Heart left ventricle (tissue), 16 donors: ENCODE measurements at regions not wholly inside any gene's neighbourhood (a gene's known extent, or its start where the extent isn't known, plus 50 kb on each side); places are given as distances from the start of the nearest gene placed in this dataset.

Experiments used
- ATAC-seq, 4 donors: fragments of 200-7000 bp; cut with Tn5 transposase; one replicate each; pipeline ENCODE4 v1.9.1; 2020 to 2022; ENCODE audit warnings: moderate library complexity in 4 of 4, mild to moderate bottlenecking in 3 of 4, moderate number of reproducible peaks in 1 of 4
- DNase-seq, 5 donors: peaks; one replicate each; pipeline ENCODE4 v3.0.0-alpha.2; 2020
- H3K27ac ChIP-seq, 12 donors: fragments of 200-600 bp; sonication (generic) in 4 of 12; one replicate each; pipeline versions ENCODE4 v1.5.0 to v1.8.0; 2016 to 2022; ENCODE audit warnings: mild to moderate bottlenecking in 2 of 12
- H3K27me3 ChIP-seq, 9 donors: fragments of 200-600 bp; sonication (generic) in 2 of 9; one replicate each; pipeline versions ENCODE4 v1.5.1 to v1.8.0; 2016 to 2022; ENCODE audit warnings: mild to moderate bottlenecking in 3 of 9
- H3K36me3 ChIP-seq, 9 donors: fragments of 200-600 bp; sonication (generic) in 2 of 9; one replicate each; pipeline versions ENCODE4 v1.5.0 to v1.8.0; 2018 to 2022; ENCODE audit warnings: mild to moderate bottlenecking in 2 of 9
- H3K4me1 ChIP-seq, 12 donors: fragments of 200-600 bp; sonication (generic) in 4 of 12; one replicate each; pipeline versions ENCODE4 v1.5.0 to v1.8.0; 2016 to 2022; ENCODE audit warnings: mild to moderate bottlenecking in 3 of 12
- H3K4me3 ChIP-seq, 12 donors: fragments of 200-600 bp; sonication (generic) in 4 of 12; one replicate each; pipeline versions ENCODE4 v1.5.0 to v1.8.0; 2017 to 2022; ENCODE audit warnings: mild to moderate bottlenecking in 9 of 12, moderate library complexity in 4 of 12
- H3K9me3 ChIP-seq, 12 donors: fragments of 200-600 bp; sonication (generic) in 4 of 12; one replicate each; pipeline versions ENCODE4 v1.5.0 to v1.8.0; 2016 to 2022; ENCODE audit warnings: mild to moderate bottlenecking in 1 of 12
- POLR2A ChIP-seq, 2 donors: fragments of 450-650 bp; IDR thresholded peaks; one replicate each; pipeline ENCODE4 v1.6.1; 2017; ENCODE audit warnings: antibody characterized with exemption in 2 of 2, mild to moderate bottlenecking in 2 of 2, moderate library complexity in 2 of 2
- WGBS, 4 donors: extraction: QIAGEN DNeasy Blood & Tissue Kit in 2 of 4; methylation state at CpG; one replicate each; pipeline versions ENCODE4 v1.1.5 to v1.1.7; 2013 to 2018; 5-methylcytosine and 5-hydroxymethylcytosine counted together
- intact Hi-C, 10 donors: fragments of 100-400 bp; cut with DNase I; formaldehyde crosslinking; loops; one replicate each; pipeline versions ENCODE4 v1.11.1 to v1.14.2; 2022
- TF ChIP-seq, protein P1 (sequence below), 12 donors: fragments of 200-600 bp; sonication (generic) in 4 of 12; IDR thresholded peaks; one replicate each; pipeline versions ENCODE4 v1.5.0 to v1.8.0; 2018 to 2022; ENCODE audit warnings: antibody characterized with exemption in 12 of 12, mild to moderate bottlenecking in 5 of 12
- donor health status: ischemic (EF 13 %, LVEDD 7.1; RV severe dilation, severe dysfunction).
- donor health status: healthy with polysubstance abuse.
- donor health status: DM: no; HTN: yes; CAD: no.
- donor health status: DM: no; HTN: no; CAD: no.
- donor health status: ischemic (EF 25% LVEDD 6.9; RV normal size, moderate dysfunction).
- donor health status: ischemic (EF 25% LVEDD 5.7; RV mildly dilated, moderate dysfunction).
- donor health status: healthy.
- donor health status: DM: yes; HTN: yes; CAD: no.
- donor health status: ischemic (EF 35%, LVEDD 5.7; RV mildly dilated, moderate dysfunction).
- donor health status: nonischemic (EF 11% LVEDD 7.7; RV severe dilation, severe dysfunction).
- donor health status: DM: yes; HTN: yes; CAD: no.
- donor health status: PGD.
- donor health status: ischemic (EF 29% LVEDD 5.4; RV normal size, mild dysfunction).
- donor health status: nonischemic (EF 23%, LVEDD 6.1; RV moderate dilation, normal function).

DNA sequence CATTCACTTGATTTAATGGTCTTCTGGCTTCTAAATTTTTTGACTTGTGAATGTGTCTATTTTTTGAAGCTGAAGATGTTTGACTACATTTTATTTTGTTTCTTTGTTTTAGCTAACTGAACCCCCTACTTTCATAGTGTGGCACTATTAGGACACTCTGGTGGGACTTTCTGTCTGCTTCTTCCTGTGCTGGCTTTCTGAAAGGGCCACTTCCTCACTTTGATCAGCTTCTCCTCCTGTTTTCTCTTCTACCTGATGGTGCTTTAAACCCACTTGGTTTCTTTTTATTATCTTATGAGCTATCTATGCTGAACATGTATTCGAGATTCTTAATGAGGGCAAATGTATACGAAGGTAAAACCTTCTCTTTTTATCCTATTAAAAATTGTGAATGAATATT lies 186.1 kb upstream of the CASK start:
- DNase-seq (no peak), ATAC-seq (no peak)
- Histone ChIP-seq H3K9me3 (no peaks in the 10 kb centered on the region), H3K27ac (no peak overlapping the region), H3K27me3 (peaks cover 0 to 4% (median 0%) of the 10 kb centered on the region in 9 donors), H3K4me3 (no peak overlapping the region), H3K4me1 (no peaks in the 10 kb centered on the region), H3K36me3 (no peaks in the 10 kb centered on the region)
- intact Hi-C loops, result no loop called here
- 83 to 95% (median 89%) methylated on average over 2 of the region's 2 CpGs for WGBS, 4 donors
- no peak for TF ChIP-seq POLR2A (IDR thresholded peaks at IDR 0.05)
- TF ChIP-seq, protein P1, sequence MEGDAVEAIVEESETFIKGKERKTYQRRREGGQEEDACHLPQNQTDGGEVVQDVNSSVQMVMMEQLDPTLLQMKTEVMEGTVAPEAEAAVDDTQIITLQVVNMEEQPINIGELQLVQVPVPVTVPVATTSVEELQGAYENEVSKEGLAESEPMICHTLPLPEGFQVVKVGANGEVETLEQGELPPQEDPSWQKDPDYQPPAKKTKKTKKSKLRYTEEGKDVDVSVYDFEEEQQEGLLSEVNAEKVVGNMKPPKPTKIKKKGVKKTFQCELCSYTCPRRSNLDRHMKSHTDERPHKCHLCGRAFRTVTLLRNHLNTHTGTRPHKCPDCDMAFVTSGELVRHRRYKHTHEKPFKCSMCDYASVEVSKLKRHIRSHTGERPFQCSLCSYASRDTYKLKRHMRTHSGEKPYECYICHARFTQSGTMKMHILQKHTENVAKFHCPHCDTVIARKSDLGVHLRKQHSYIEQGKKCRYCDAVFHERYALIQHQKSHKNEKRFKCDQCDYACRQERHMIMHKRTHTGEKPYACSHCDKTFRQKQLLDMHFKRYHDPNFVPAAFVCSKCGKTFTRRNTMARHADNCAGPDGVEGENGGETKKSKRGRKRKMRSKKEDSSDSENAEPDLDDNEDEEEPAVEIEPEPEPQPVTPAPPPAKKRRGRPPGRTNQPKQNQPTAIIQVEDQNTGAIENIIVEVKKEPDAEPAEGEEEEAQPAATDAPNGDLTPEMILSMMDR (IDR thresholded peaks at IDR 0.05), result no peak

DNA sequence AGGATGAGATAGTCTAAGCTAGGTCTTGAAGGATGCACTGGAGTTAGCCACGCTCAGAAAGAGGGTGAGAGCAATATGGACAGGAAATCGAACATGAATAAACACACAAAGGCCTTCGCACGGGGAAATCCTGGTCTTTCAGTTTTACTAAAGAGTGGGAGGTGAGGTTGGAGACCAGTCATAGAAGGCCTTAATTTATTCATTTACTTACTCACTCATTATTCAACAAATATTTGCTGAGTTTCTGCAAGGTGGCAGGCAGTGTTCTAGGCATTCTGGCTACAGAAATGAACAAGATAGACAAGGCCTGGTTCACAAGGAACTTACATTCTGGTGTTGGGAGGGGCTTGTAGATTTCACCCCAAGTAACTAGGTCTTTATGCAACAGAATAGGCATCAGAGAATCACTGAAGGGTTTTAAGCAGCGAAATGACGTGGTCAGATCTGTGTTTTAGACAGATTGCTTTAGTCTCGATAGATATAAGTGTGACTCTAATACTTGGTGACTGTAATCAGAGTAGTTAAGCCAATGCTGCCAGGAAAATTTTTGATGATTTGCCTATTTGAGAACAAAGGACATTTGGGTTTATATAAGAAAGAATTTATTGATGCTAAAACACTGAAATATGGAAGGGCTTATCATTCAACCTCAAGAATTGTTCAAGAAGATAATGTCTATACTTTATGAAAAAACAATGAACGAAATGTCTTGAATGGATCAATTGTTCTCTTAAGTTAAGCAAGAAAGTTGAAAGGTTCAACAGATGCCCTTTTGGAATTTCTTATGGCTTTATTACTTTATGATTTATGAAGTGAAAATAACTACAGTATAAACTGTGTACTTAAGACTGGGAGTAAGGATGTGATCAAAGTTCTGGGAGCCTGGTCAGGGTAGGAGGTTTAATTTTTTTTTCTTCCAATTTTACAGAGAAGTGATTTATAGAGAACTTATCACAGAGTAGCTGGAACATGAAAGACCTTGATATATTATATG lies 184.4 kb upstream of the CASK start:
- H3K4me1 ChIP-seq, result no peaks in the 10 kb centered on the region
- no peaks in the 10 kb centered on the region for H3K36me3 ChIP-seq
- no peak overlapping the region for H3K4me3 ChIP-seq
- intact Hi-C loops, result no loop called here
- ATAC-seq (no peak), DNase-seq (no peak)
- 71 to 90% (median 77%) methylated on average over 8 of the region's 8 CpGs for WGBS, 4 donors
- peaks cover 0 to 4% (median 0%) of the 10 kb centered on the region in 9 donors for H3K27me3 ChIP-seq
- no peak overlapping the region for H3K27ac ChIP-seq
- no peaks in the 10 kb centered on the region for H3K9me3 ChIP-seq
- TF ChIP-seq, protein P1 (IDR thresholded peaks at IDR 0.05), result no peak
- TF ChIP-seq POLR2A (IDR thresholded peaks at IDR 0.05), result no peak

DNA sequence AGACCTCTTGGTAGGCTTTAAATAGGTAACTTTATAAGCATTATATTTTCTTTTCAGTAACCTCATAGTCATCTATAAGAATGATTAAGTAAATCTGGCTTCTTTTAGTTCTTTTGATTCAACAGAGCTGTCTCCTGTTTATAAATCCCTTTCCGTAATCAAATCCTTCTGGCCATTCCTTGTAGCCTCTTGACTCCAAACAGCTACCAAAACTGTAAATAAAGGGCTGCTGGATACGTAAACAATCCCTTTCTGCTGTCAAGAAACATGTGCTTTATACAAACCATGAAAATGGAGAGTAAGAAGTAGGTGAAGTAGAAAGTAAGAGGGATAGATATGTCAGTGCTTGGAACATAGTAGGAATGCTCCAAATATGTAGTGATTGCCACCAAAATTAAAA lies 183.2 kb upstream of the CASK start:
- 57 to 91% (median 74%) methylated on average over 2 of the region's 2 CpGs for WGBS, 4 donors
- H3K9me3 ChIP-seq, result no peaks in the 10 kb centered on the region

More for the DNA sequence above, 183.2 kb upstream of the CASK start:
- Histone ChIP-seq H3K4me3 (no peak overlapping the region), H3K27me3 (peaks cover 0 to 6% (median 0%) of the 10 kb centered on the region in 9 donors), H3K4me1 (no peaks in the 10 kb centered on the region), H3K27ac (no peak overlapping the region), H3K36me3 (no peaks in the 10 kb centered on the region)
- intact Hi-C loops, result no loop called here
- DNase-seq (no peak), ATAC-seq (no peak)
- TF ChIP-seq, protein P1 (IDR thresholded peaks at IDR 0.05), result no peak
- no peak for TF ChIP-seq POLR2A (IDR thresholded peaks at IDR 0.05)
